Neutrophil (primary cell): ENCODE measurements at regions not wholly inside any gene's neighbourhood (a gene's known extent, or its start where the extent isn't known, plus 50 kb on each side); places are given as distances from the start of the nearest gene placed in this dataset.

ENCODE experiments used
- H3K27ac ChIP-seq: fragments of 200-600 bp; sonication (generic); 2 replicates; pipeline ENCODE4 v1.5.1; 2016; ENCODE audit warnings: mild to moderate bottlenecking, moderate library complexity
- H3K27me3 ChIP-seq: fragments of 200-600 bp; sonication (generic); 2 replicates; pipeline ENCODE4 v1.6.0; 2016; ENCODE audit warnings: mild to moderate bottlenecking
- H3K36me3 ChIP-seq: fragments of 200-600 bp; sonication (generic); 2 replicates; pipeline ENCODE4 v1.5.1; 2017
- H3K4me1 ChIP-seq, 2 experiments: fragments of 200-600 bp in 1 of 2; sonication (generic) in 1 of 2; 1 replicate in 1 of 2; 2 replicates in 1 of 2; pipeline versions ENCODE4 v1.5.1 to v1.6.1; 2013 to 2016; ENCODE audit warnings: low read depth in 1 of 2, low read length in 1 of 2, mild to moderate bottlenecking in 1 of 2, moderate library complexity in 1 of 2; ENCODE audit not compliant: control insufficient read depth in 1 of 2, insufficient read depth in 1 of 2
- H3K4me3 ChIP-seq, 2 experiments: fragments of 200-600 bp in 1 of 2; sonication (generic) in 1 of 2; 1 replicate in 1 of 2; 2 replicates in 1 of 2; pipeline ENCODE4 v1.5.1; 2013 to 2016; ENCODE audit warnings: low read depth in 1 of 2, low read length in 1 of 2, mild to moderate bottlenecking in 1 of 2, moderate library complexity in 1 of 2
- H3K9me3 ChIP-seq: fragments of 200-600 bp; sonication (generic); 2 replicates; pipeline ENCODE4 v1.5.1; 2016
- TF ChIP-seq, protein P1 (sequence below): fragments of 200-600 bp; sonication (generic); IDR thresholded peaks from 2 replicates; pipeline ENCODE4 v1.5.1; 2016; ENCODE audit warnings: antibody characterized with exemption

DNA sequence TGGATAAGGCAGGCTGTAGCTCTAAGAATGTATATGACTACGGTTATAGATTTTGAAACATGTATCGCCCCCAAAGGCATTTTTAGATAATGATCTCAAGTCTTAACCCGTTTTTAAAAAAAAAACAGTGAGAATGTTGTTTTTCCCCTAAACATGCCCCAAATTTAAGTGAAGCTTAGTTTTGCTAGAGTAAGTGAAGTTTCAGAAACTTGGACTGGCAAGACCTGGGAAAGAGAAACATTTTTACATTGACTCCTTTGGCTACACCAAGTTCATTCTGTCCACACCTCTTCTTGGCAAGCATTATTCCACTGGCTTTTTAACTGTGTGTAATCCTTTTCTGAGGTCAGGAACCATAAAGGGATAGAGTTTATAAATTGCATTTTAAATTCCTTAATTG lies 216.7 kb upstream of the CELF2 start:
- Histone ChIP-seq H3K4me1 (no peaks in the 10 kb centered on the region), H3K36me3 (no peaks in the 10 kb centered on the region), H3K4me3 (no peak overlapping the region), H3K27me3 (peaks cover 35% of the 10 kb centered on the region), H3K27ac (no peak overlapping the region), H3K9me3 (no peaks in the 10 kb centered on the region)
- TF ChIP-seq, protein P1, sequence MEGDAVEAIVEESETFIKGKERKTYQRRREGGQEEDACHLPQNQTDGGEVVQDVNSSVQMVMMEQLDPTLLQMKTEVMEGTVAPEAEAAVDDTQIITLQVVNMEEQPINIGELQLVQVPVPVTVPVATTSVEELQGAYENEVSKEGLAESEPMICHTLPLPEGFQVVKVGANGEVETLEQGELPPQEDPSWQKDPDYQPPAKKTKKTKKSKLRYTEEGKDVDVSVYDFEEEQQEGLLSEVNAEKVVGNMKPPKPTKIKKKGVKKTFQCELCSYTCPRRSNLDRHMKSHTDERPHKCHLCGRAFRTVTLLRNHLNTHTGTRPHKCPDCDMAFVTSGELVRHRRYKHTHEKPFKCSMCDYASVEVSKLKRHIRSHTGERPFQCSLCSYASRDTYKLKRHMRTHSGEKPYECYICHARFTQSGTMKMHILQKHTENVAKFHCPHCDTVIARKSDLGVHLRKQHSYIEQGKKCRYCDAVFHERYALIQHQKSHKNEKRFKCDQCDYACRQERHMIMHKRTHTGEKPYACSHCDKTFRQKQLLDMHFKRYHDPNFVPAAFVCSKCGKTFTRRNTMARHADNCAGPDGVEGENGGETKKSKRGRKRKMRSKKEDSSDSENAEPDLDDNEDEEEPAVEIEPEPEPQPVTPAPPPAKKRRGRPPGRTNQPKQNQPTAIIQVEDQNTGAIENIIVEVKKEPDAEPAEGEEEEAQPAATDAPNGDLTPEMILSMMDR, result no peak

DNA sequence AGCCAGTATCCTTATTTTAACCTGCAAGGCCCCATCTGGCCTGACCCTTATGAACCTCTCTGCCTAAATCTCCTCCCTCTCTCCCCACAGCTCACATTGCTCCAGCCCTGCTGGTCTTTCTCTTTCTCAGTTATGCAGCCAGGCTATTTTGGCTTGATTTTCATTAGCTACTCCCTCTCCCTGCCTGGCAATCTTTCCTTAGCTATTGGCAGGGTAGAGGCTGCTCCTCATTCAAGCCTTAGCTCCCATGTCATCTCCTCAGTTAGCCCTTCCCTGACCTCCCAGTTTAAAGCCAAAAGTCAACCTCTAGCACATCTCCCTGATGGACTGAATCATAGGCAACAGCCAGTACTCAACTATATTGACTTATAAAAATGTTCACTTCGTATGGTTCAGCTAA lies 214.4 kb upstream of the CELF2 start:
- TF ChIP-seq, protein P1, result no peak
- Histone ChIP-seq H3K27ac (no peak overlapping the region), H3K36me3 (no peaks in the 10 kb centered on the region), H3K27me3 (peaks cover 13% of the 10 kb centered on the region), H3K9me3 (no peaks in the 10 kb centered on the region), H3K4me3 (no peak overlapping the region), H3K4me1 (no peaks in the 10 kb centered on the region)

GRCh38 chr10:10804061-10804460 lies 213.6 kb upstream of the CELF2 start:
- TF ChIP-seq, protein P1, result no peak
- Histone ChIP-seq H3K27ac (no peak overlapping the region), H3K9me3 (no peaks in the 10 kb centered on the region), H3K4me1 (no peaks in the 10 kb centered on the region), H3K36me3 (no peaks in the 10 kb centered on the region), H3K4me3 (no peak overlapping the region), H3K27me3 (peaks cover 5% of the 10 kb centered on the region)

DNA sequence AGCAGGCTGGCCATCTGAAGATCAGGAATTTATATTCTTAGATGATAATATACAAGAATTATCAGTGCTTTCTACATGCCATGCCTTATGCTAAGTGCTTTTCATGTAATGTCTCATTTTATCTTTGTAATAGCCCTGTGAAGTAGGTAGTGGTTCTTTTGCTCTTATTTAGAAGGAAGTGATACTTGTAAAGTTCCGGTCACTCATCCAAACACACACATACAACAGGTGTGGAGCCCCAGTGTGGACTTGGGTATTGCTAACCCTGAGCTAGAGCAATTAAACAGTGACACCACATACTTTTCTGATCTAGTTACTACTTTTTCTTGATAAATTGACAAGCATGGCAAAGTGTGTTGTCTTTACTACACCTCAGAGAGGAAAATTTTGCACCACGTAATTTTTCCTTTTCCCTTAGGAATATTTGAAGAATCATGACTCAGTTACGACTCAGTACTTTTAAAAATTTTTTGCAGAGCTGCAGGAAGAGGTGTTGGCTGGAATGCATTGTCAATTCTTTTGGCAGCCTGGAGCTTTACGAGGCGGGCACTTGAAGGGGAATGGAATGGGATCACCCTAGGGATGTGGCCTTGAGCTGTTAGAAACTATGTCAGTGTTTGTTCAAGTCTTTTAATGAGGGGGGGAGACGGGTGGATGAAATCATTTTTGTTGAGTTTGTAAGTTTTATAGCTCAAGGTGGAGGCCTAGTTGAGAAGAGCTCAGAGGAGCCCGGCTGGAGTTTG lies 212.5 kb upstream of the CELF2 start:
- H3K9me3 ChIP-seq, result no peaks in the 10 kb centered on the region
- H3K36me3 ChIP-seq, result no peaks in the 10 kb centered on the region
- TF ChIP-seq, protein P1, result no peak
- no peak overlapping the region for H3K4me3 ChIP-seq
- no peaks in the 10 kb centered on the region for H3K27me3 ChIP-seq
- no peak overlapping the region for H3K27ac ChIP-seq
- no peaks in the 10 kb centered on the region for H3K4me1 ChIP-seq

- TF ChIP-seq, protein P1, result no peak
- Histone ChIP-seq H3K27ac (no peak overlapping the region), H3K4me3 (no peak overlapping the region)
These were observed 210.6 kb upstream of the CELF2 start for GRCh38 chr10:10807106-10807505.

More at GRCh38 chr10:10807106-10807505, 210.6 kb upstream of the CELF2 start:
- H3K27me3 ChIP-seq, result no peaks in the 10 kb centered on the region
- H3K9me3 ChIP-seq, result no peaks in the 10 kb centered on the region
- no peaks in the 10 kb centered on the region for H3K4me1 ChIP-seq
- no peaks in the 10 kb centered on the region for H3K36me3 ChIP-seq
